IMR-90 (cell line): ENCODE measurements at regions not wholly inside any gene's neighbourhood (a gene's known extent, or its start where the extent isn't known, plus 50 kb on each side); places are given as distances from the start of the nearest gene placed in this dataset.

Experiments
- ATAC-seq: fragments of 200-7000 bp; cut with Tn5 transposase; 2 replicates; pipeline ENCODE4 v1.9.1; 2020; ENCODE audit warnings: low read depth, mild to moderate bottlenecking, moderate library complexity
- BruUV-seq: library from RNA; stranded (reverse); fragments of 400-500 nt; replicated peaks from 2 replicates; lab custom pipeline; 2021; lab: Mats Ljungman, UMichigan
- CTCF ChIA-PET: fragments of 300-600 bp; formaldehyde crosslinking; extraction: SDS; loops from one replicate; lab custom pipeline; 2021; ENCODE audit warnings: antibody characterized with exemption; lab: Yijun Ruan, JAX
- POLR2A ChIA-PET: fragments of 300-600 bp; sonication (Branson Sonifier 250); formaldehyde crosslinking; loops from one replicate; lab custom pipeline; 2022; ENCODE audit warnings: antibody characterized with exemption; ENCODE audit not compliant: unreplicated experiment; lab: Charles Lee
- DNase-seq: peaks from one replicate; pipeline ENCODE4 v3.0.0; 2013
- H2AFZ ChIP-seq: replicated peaks from 2 replicates; pipeline ENCODE3; 2013; ENCODE audit warnings: low read length, mild to moderate bottlenecking; ENCODE audit not compliant: poor library complexity
- H2AK5ac ChIP-seq: 2 replicates; pipeline ENCODE4 v1.6.1; 2013; ENCODE audit warnings: low read depth, low read length, inconsistent platforms
- H2AK9ac ChIP-seq: replicated peaks from 2 replicates; pipeline ENCODE3; 2013; ENCODE audit warnings: mild to moderate bottlenecking, low read depth, low read length, moderate library complexity; ENCODE audit not compliant: poor library complexity
- H2BK120ac ChIP-seq: 2 replicates; pipeline ENCODE4 v1.6.1; 2013; ENCODE audit warnings: low read depth, low read length, inconsistent platforms
- H2BK15ac ChIP-seq: 3 replicates; pipeline ENCODE4 v1.6.1; 2013; ENCODE audit warnings: low read depth, low read length, inconsistent platforms
- H2BK20ac ChIP-seq: 2 replicates; pipeline ENCODE4 v1.6.1; 2013; ENCODE audit warnings: low read depth, mild to moderate bottlenecking, inconsistent platforms, low read length, moderate library complexity
- H2BK5ac ChIP-seq: 2 replicates; pipeline ENCODE4 v1.6.1; 2013; ENCODE audit warnings: mild to moderate bottlenecking, low read depth, low read length, inconsistent platforms; ENCODE audit not compliant: poor library complexity, severe bottlenecking
- H3K14ac ChIP-seq: replicated peaks from 2 replicates; pipeline ENCODE4 v1.6.1; 2013; ENCODE audit warnings: low read depth, low read length, inconsistent platforms
- H3K18ac ChIP-seq: 2 replicates; pipeline ENCODE4 v1.6.1; 2013; ENCODE audit warnings: low read depth, low read length, control low read depth
- H3K23ac ChIP-seq: 2 replicates; pipeline ENCODE4 v1.6.1; 2013; ENCODE audit warnings: low read depth, low read length, inconsistent platforms
- H3K27ac ChIP-seq: 2 replicates; pipeline ENCODE4 v1.5.1; 2013; ENCODE audit warnings: mild to moderate bottlenecking, control low read depth, low read length; ENCODE audit not compliant: insufficient read depth
- H3K27me3 ChIP-seq: 2 replicates; pipeline ENCODE4 v1.6.1; 2013; ENCODE audit warnings: low read length; ENCODE audit not compliant: control insufficient read depth, insufficient read depth
- H3K36me3 ChIP-seq: 2 replicates; pipeline ENCODE4 v1.6.1; 2013; ENCODE audit warnings: low read length, mixed read lengths; ENCODE audit not compliant: control insufficient read depth, insufficient read depth
- H3K4ac ChIP-seq: 2 replicates; pipeline ENCODE4 v1.6.1; 2013; ENCODE audit warnings: low read depth, low read length, inconsistent platforms
- H3K4me1 ChIP-seq: 2 replicates; pipeline ENCODE4 v1.6.1; 2013; ENCODE audit warnings: low read length, mixed read lengths; ENCODE audit not compliant: control insufficient read depth, insufficient read depth
- H3K4me2 ChIP-seq: 2 replicates; pipeline ENCODE4 v1.6.1; 2013; ENCODE audit warnings: low read depth, mild to moderate bottlenecking, control low read depth, low read length, moderate library complexity
- H3K4me3 ChIP-seq: 2 replicates; pipeline ENCODE4 v1.5.1; 2013; ENCODE audit warnings: low read depth, mild to moderate bottlenecking, control low read depth, low read length, moderate library complexity; ENCODE audit not compliant: insufficient read depth
- H3K56ac ChIP-seq: 2 replicates; pipeline ENCODE4 v1.6.1; 2013; ENCODE audit warnings: low read length, inconsistent platforms; ENCODE audit not compliant: insufficient read depth; ENCODE audit errors: extremely low read depth
- H3K79me1 ChIP-seq, 2 experiments: 2 replicates each; pipeline ENCODE4 v1.6.1; 2013; ENCODE audit warnings: low read length in 2 of 2, inconsistent platforms in 1 of 2, low read depth in 1 of 2
- H3K9ac ChIP-seq: 2 replicates; pipeline ENCODE4 v1.6.1; 2013; ENCODE audit warnings: low read depth, low read length, control low read depth
- H3K9me1 ChIP-seq: 2 replicates; pipeline ENCODE4 v1.6.1; 2013; ENCODE audit warnings: low read length, inconsistent platforms; ENCODE audit not compliant: insufficient read depth
- H3K9me3 ChIP-seq: 2 replicates; pipeline ENCODE4 v1.6.1; 2013; ENCODE audit warnings: low read length; ENCODE audit not compliant: control insufficient read depth, insufficient read depth
- H4K20me1 ChIP-seq: 2 replicates; pipeline ENCODE4 v1.6.1; 2013; ENCODE audit warnings: low read length, inconsistent platforms; ENCODE audit not compliant: insufficient read depth
- H4K5ac ChIP-seq: 2 replicates; pipeline ENCODE4 v1.6.1; 2013; ENCODE audit warnings: mild to moderate bottlenecking, low read depth, low read length, control low read depth
- H4K8ac ChIP-seq, 2 experiments: 2 replicates each; pipeline ENCODE4 v1.6.1; 2013; ENCODE audit warnings: low read depth in 2 of 2, low read length in 2 of 2, control low read depth in 1 of 2, inconsistent platforms in 1 of 2
- H4K91ac ChIP-seq: 2 replicates; pipeline ENCODE4 v1.6.1; 2013; ENCODE audit warnings: low read depth, low read length, inconsistent platforms; ENCODE audit not compliant: insufficient read depth
- BHLHE40 ChIP-seq: fragments of 150-350 bp; IDR thresholded peaks from 2 replicates; pipeline ENCODE4 v1.6.1; 2016; ENCODE audit warnings: mild to moderate bottlenecking, low read depth, low read length
- CEBPB ChIP-seq: IDR thresholded peaks from 2 replicates; pipeline ENCODE4 v1.6.1; 2012; ENCODE audit warnings: low read depth, low read length, improper control_type of control experiment
- CHD1 ChIP-seq: IDR thresholded peaks from 2 replicates; pipeline ENCODE4 v1.6.1; 2012; ENCODE audit warnings: low read depth, low read length, improper control_type of control experiment
- FOS ChIP-seq: fragments of 150-350 bp; IDR thresholded peaks from 2 replicates; pipeline ENCODE4 v1.6.1; 2016; ENCODE audit warnings: low read depth, low read length
- MAFK ChIP-seq: IDR thresholded peaks from 2 replicates; pipeline ENCODE4 v1.6.1; 2012; ENCODE audit warnings: low read depth, low read length, improper control_type of control experiment
- MAZ ChIP-seq: IDR thresholded peaks from 2 replicates; pipeline ENCODE4 v1.6.1; 2012; ENCODE audit warnings: low read depth, mild to moderate bottlenecking, low read length, improper control_type of control experiment, moderate library complexity, borderline replicate concordance
- MXI1 ChIP-seq: IDR thresholded peaks from 2 replicates; pipeline ENCODE4 v1.6.1; 2012; ENCODE audit warnings: low read depth, mild to moderate bottlenecking, low read length, moderate library complexity, borderline replicate concordance
- NFE2L2 ChIP-seq: fragments of 150-350 bp; IDR thresholded peaks from 2 replicates; pipeline ENCODE4 v1.6.1; 2016; ENCODE audit warnings: low read depth, mild to moderate bottlenecking, low read length
- RAD21 ChIP-seq: IDR thresholded peaks from 2 replicates; pipeline ENCODE4 v1.6.1; 2012; ENCODE audit warnings: low read length, improper control_type of control experiment
- RCOR1 ChIP-seq: IDR thresholded peaks from 2 replicates; pipeline ENCODE4 v1.6.1; 2012; ENCODE audit warnings: mild to moderate bottlenecking, low read length, improper control_type of control experiment; ENCODE audit not compliant: insufficient replicate concordance
- RFX5 ChIP-seq: IDR thresholded peaks from 2 replicates; pipeline ENCODE4 v1.8.0; 2012; ENCODE audit warnings: low read depth, mild to moderate bottlenecking, low read length, moderate library complexity
- SMC3 ChIP-seq: fragments of 150-350 bp; IDR thresholded peaks from 2 replicates; pipeline ENCODE4 v1.6.1; 2016; ENCODE audit warnings: low read depth, mild to moderate bottlenecking, antibody characterized with exemption, low read length, moderate library complexity
- WGBS, 2 experiments: methylation state at CpG; one replicate each; pipeline versions ENCODE4 v1.1.5 to v1.1.7; 2013; ENCODE audit warnings: missing lambda C conversion rate in 2 of 2; ENCODE audit not compliant: insufficient read length in 1 of 2; ENCODE audit errors: extremely low coverage in 2 of 2; 5-methylcytosine and 5-hydroxymethylcytosine counted together
- dilution Hi-C: fragments of 300-500 bp; cut with HindIII; formaldehyde crosslinking; loops from one replicate; pipeline ENCODE4 v1.14.3; 2018; ENCODE audit warnings: low sequenced_read_pairs; ENCODE audit not compliant: unreplicated experiment
- in situ Hi-C: fragments of 300-500 bp; cut with MboI; formaldehyde crosslinking; loops from 3 replicates; pipeline ENCODE4 v1.14.3; 2019; ENCODE audit warnings: low sequenced_read_pairs, inconsistent platforms, mixed read lengths
- intact Hi-C: fragments of 100-400 bp; cut with micrococcal nuclease; formaldehyde crosslinking; loops from 2 replicates; pipeline ENCODE4 v1.10.0; 2022
- TF ChIP-seq, protein P1 (sequence below): fragments of 150-350 bp; IDR thresholded peaks from 2 replicates; pipeline ENCODE4 v1.6.1; 2017; ENCODE audit warnings: mild to moderate bottlenecking, antibody characterized with exemption, low read length, low read depth
- TF ChIP-seq, protein P2 (sequence below): conservative IDR thresholded peaks from 2 replicates; pipeline ENCODE4 v1.5.1; 2012; ENCODE audit warnings: mild to moderate bottlenecking, low read depth, low read length, improper control_type of control experiment
- TF ChIP-seq, protein P3 (sequence below): fragments of 150-350 bp; IDR thresholded peaks from 2 replicates; pipeline ENCODE4 v1.6.1; 2016; ENCODE audit warnings: low read depth, mild to moderate bottlenecking, low read length, moderate library complexity, borderline replicate concordance

DNA sequence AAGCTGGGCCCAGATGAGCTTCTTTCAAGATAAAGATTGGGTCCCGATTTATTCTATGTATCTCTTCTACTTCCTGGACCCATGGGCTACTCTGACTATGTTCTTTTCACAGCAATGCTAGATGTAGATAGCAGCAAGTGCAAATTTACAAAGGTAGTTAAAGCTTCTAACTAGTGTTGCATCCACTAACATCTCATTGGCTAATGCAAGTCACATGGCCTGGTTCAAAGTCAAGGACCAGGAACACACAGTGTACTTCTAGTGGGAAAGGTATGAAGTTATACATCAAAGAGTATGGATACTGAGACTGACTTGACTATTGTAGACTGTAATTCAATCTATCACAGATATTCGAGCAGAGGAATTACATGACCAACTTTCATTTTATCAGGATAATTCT is 588.8 kb downstream of the PLA2G4A start:
- Histone ChIP-seq H3K56ac (no peak overlapping the region), H3K9me1 (no peaks in the 10 kb centered on the region), H4K91ac (no peak overlapping the region), H2AFZ (no peak overlapping the region), H3K27me3 (no peaks in the 10 kb centered on the region), H2BK120ac (no peak overlapping the region), H3K27ac (no peak overlapping the region), H2BK20ac (no peak overlapping the region), H3K4me1 (no peaks in the 10 kb centered on the region), H3K36me3 (no peaks in the 10 kb centered on the region), H3K14ac (no peak overlapping the region), H3K4me2 (no peak overlapping the region), H3K79me1 (no peaks in the 10 kb centered on the region), H4K5ac (no peak overlapping the region), H2BK15ac (no peak overlapping the region), H3K23ac (no peak overlapping the region), H2AK5ac (no peak overlapping the region), H3K4me3 (no peak overlapping the region), H4K20me1 (no peaks in the 10 kb centered on the region), H3K4ac (no peak overlapping the region), H2BK5ac (no peak overlapping the region), H3K9ac (no peak overlapping the region), H4K8ac (no peak overlapping the region), H2AK9ac (no peak overlapping the region), H3K18ac (no peak overlapping the region), H3K9me3 (no peaks in the 10 kb centered on the region)
- BruUV-seq: no TSS peak
- ATAC-seq (no peak), DNase-seq (no peak)
- in situ Hi-C loops: no loop called here
- ChIA-PET POLR2A (no interaction called here), CTCF (no interaction called here)
- intact Hi-C loops: loop anchor here (10.0 kb wide), 1 partner anchor 507 kb away; no protein-coding TSS in a partner anchor
- dilution Hi-C loops: no loop called here
- no CpG with 5 or more reads among the region's 2 CpGs for WGBS, 2 experiments
- TF ChIP-seq RAD21: no peak
- TF ChIP-seq SMC3: no peak
- no peak for TF ChIP-seq RCOR1
- no peak for TF ChIP-seq NFE2L2
- no peak for TF ChIP-seq BHLHE40
- no peak for TF ChIP-seq MAFK
- no peak for TF ChIP-seq FOS
- TF ChIP-seq CEBPB: no peak
- TF ChIP-seq, protein P1, sequence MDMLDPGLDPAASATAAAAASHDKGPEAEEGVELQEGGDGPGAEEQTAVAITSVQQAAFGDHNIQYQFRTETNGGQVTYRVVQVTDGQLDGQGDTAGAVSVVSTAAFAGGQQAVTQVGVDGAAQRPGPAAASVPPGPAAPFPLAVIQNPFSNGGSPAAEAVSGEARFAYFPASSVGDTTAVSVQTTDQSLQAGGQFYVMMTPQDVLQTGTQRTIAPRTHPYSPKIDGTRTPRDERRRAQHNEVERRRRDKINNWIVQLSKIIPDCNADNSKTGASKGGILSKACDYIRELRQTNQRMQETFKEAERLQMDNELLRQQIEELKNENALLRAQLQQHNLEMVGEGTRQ: no peak
- no peak for TF ChIP-seq MAZ
- no peak for TF ChIP-seq MXI1
- TF ChIP-seq RFX5: no peak
- TF ChIP-seq CHD1: no peak
- TF ChIP-seq, protein P2, sequence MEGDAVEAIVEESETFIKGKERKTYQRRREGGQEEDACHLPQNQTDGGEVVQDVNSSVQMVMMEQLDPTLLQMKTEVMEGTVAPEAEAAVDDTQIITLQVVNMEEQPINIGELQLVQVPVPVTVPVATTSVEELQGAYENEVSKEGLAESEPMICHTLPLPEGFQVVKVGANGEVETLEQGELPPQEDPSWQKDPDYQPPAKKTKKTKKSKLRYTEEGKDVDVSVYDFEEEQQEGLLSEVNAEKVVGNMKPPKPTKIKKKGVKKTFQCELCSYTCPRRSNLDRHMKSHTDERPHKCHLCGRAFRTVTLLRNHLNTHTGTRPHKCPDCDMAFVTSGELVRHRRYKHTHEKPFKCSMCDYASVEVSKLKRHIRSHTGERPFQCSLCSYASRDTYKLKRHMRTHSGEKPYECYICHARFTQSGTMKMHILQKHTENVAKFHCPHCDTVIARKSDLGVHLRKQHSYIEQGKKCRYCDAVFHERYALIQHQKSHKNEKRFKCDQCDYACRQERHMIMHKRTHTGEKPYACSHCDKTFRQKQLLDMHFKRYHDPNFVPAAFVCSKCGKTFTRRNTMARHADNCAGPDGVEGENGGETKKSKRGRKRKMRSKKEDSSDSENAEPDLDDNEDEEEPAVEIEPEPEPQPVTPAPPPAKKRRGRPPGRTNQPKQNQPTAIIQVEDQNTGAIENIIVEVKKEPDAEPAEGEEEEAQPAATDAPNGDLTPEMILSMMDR: no peak
- TF ChIP-seq, protein P3, sequence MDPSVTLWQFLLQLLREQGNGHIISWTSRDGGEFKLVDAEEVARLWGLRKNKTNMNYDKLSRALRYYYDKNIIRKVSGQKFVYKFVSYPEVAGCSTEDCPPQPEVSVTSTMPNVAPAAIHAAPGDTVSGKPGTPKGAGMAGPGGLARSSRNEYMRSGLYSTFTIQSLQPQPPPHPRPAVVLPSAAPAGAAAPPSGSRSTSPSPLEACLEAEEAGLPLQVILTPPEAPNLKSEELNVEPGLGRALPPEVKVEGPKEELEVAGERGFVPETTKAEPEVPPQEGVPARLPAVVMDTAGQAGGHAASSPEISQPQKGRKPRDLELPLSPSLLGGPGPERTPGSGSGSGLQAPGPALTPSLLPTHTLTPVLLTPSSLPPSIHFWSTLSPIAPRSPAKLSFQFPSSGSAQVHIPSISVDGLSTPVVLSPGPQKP: no peak
